ENCODE measurements at regions not wholly inside any gene's neighbourhood (a gene's known extent, or its start where the extent isn't known, plus 50 kb on each side); places are given as distances from the start of the nearest gene placed in this dataset.

- no peak overlapping the region for H3K9ac ChIP-seq (ENCODE audit: low read length)
- H3K4me3 Mint-ChIP-seq = no peak overlapping the region
- no peak for ATAC-seq (ENCODE audit: low read depth)
- H3K4me3 ChIP-seq (ENCODE audit: control extremely low read depth in 1 of 5, extremely low read depth in 1 of 5, insufficient read depth in 1 of 5, low read depth in 2 of 5, low read length in 4 of 5) = no peak overlapping the region
- no peaks in the 10 kb centered on the region for H3K4me1 ChIP-seq (ENCODE audit: control insufficient read depth in 2 of 2, insufficient read depth in 2 of 2, low read length in 2 of 2)
- POLR2A ChIA-PET = no interaction called here
- H3K79me2 ChIP-seq (ENCODE audit: control insufficient read depth, insufficient read depth, low read length) = no peaks in the 10 kb centered on the region
- 100% methylated on average over 2 of the region's 3 CpGs for WGBS (ENCODE audit: insufficient coverage)
- no peaks in the 10 kb centered on the region for H3K27me3 Mint-ChIP-seq
- no peak overlapping the region for H3K27ac Mint-ChIP-seq
- no peaks in the 10 kb centered on the region for H4K20me1 ChIP-seq (ENCODE audit: control insufficient read depth, insufficient read depth, low read length, poor library complexity, severe bottlenecking)
- no peaks in the 10 kb centered on the region for H3K27me3 ChIP-seq (replicated peaks in 1 of 4; ENCODE audit: control extremely low read depth in 1 of 4, control insufficient read depth in 3 of 4, insufficient read depth in 4 of 4, low read length in 3 of 4)
- no peaks in the 10 kb centered on the region for H3K9me3 ChIP-seq (ENCODE audit: control extremely low read depth in 1 of 3, control insufficient read depth in 2 of 3, insufficient read depth in 1 of 3, low read length in 2 of 3)
- no peaks in the 10 kb centered on the region for H3K4me1 Mint-ChIP-seq
- no peak overlapping the region for H2AFZ ChIP-seq (ENCODE audit: insufficient read depth, low read depth, low read length, poor library complexity, severe bottlenecking)
- no peaks in the 10 kb centered on the region for H3K9me3 Mint-ChIP-seq (ENCODE audit: insufficient read depth)
- intact Hi-C loops (cut with micrococcal nuclease) = no loop called here
- H3K4me2 ChIP-seq (replicated peaks; ENCODE audit: low read depth, low read length, poor library complexity, severe bottlenecking) = no peak overlapping the region
- DNase-seq = no peak
- no peak for TF ChIP-seq CTCF (IDR thresholded peaks at IDR 0.05)
- TF ChIP-seq EZH2 (IDR thresholded peaks at IDR 0.05; ENCODE audit: borderline replicate concordance, insufficient read depth, low read depth, low read length, poor library complexity, severe bottlenecking) = no peak
- CTCF ChIA-PET = interaction anchor here (0.6 kb wide), 1 partner anchor 478 kb away, joined by 3 read pairs; no protein-coding TSS in a partner anchor
- no peak overlapping the region for H3K27ac ChIP-seq (ENCODE audit: low read length in 2 of 2)
- H3K36me3 ChIP-seq (replicated peaks in 1 of 2; ENCODE audit: control extremely low read depth in 1 of 2, control insufficient read depth in 1 of 2, extremely low read depth in 1 of 2, insufficient read depth in 2 of 2, low read length in 1 of 2) = no peaks in the 10 kb centered on the region
Observed at GRCh38 chr3:177674186-177674585, 476.9 kb upstream of the TBL1XR1 start.

- ATAC-seq (ENCODE audit: low read depth) = no peak
Observed at GRCh38 chr3:177676148-177676547, 478.9 kb upstream of the TBL1XR1 start.

More at GRCh38 chr3:177676148-177676547, 478.9 kb upstream of the TBL1XR1 start:
- no peak for DNase-seq
- H3K9me3 Mint-ChIP-seq (ENCODE audit: insufficient read depth) = no peaks in the 10 kb centered on the region
- H3K4me1 ChIP-seq (ENCODE audit: control insufficient read depth in 2 of 2, insufficient read depth in 2 of 2, low read length in 2 of 2) = no peaks in the 10 kb centered on the region
- no peaks in the 10 kb centered on the region for H3K9me3 ChIP-seq (ENCODE audit: control extremely low read depth in 1 of 3, control insufficient read depth in 2 of 3, insufficient read depth in 1 of 3, low read length in 2 of 3)
- H3K4me3 ChIP-seq (ENCODE audit: control extremely low read depth in 1 of 5, extremely low read depth in 1 of 5, insufficient read depth in 1 of 5, low read depth in 2 of 5, low read length in 4 of 5) = no peak overlapping the region
- H2AFZ ChIP-seq (ENCODE audit: insufficient read depth, low read depth, low read length, poor library complexity, severe bottlenecking) = no peak overlapping the region
- H3K9ac ChIP-seq (ENCODE audit: low read length) = no peak overlapping the region
- WGBS (ENCODE audit: insufficient coverage) = 100% methylated on average over 2 of the region's 3 CpGs
- H3K4me3 Mint-ChIP-seq = no peak overlapping the region
- no peaks in the 10 kb centered on the region for H3K36me3 ChIP-seq (replicated peaks in 1 of 2; ENCODE audit: control extremely low read depth in 1 of 2, control insufficient read depth in 1 of 2, extremely low read depth in 1 of 2, insufficient read depth in 2 of 2, low read length in 1 of 2)
- no peak for TF ChIP-seq EZH2 (IDR thresholded peaks at IDR 0.05; ENCODE audit: borderline replicate concordance, insufficient read depth, low read depth, low read length, poor library complexity, severe bottlenecking)
- TF ChIP-seq CTCF (IDR thresholded peaks at IDR 0.05) = no peak
- H3K27ac ChIP-seq (ENCODE audit: low read length in 2 of 2) = no peak overlapping the region
- no peaks in the 10 kb centered on the region for H3K27me3 Mint-ChIP-seq
- H3K4me2 ChIP-seq (replicated peaks; ENCODE audit: low read depth, low read length, poor library complexity, severe bottlenecking) = no peak overlapping the region
- H3K4me1 Mint-ChIP-seq = peaks cover 4% of the 10 kb centered on the region
- H4K20me1 ChIP-seq (ENCODE audit: control insufficient read depth, insufficient read depth, low read length, poor library complexity, severe bottlenecking) = no peaks in the 10 kb centered on the region
- H3K27ac Mint-ChIP-seq = no peak overlapping the region
- POLR2A ChIA-PET = no interaction called here
- intact Hi-C loops (cut with micrococcal nuclease) = no loop called here
- no peaks in the 10 kb centered on the region for H3K79me2 ChIP-seq (ENCODE audit: control insufficient read depth, insufficient read depth, low read length)
- CTCF ChIA-PET = no interaction called here
- H3K27me3 ChIP-seq (replicated peaks in 1 of 4; ENCODE audit: control extremely low read depth in 1 of 4, control insufficient read depth in 3 of 4, insufficient read depth in 4 of 4, low read length in 3 of 4) = no peaks in the 10 kb centered on the region
